Smooth muscle cell (in vitro differentiated cells): ENCODE measurements at regions not wholly inside any gene's neighbourhood (a gene's known extent, or its start where the extent isn't known, plus 50 kb on each side); places are given as distances from the start of the nearest gene placed in this dataset.

Experiments used
- DNase-seq: peaks from one replicate; lab custom pipeline; 2025; ENCODE audit not compliant: unreplicated experiment; lab: John Stamatoyannopoulos, UW
- H2AFZ ChIP-seq: fragments of 200-600 bp; sonication (generic); 2 replicates; pipeline ENCODE4 v1.6.0; 2016; ENCODE audit warnings: antibody characterized with exemption, low read depth, mild to moderate bottlenecking
- H3F3A ChIP-seq: fragments of 200-600 bp; sonication (generic); 2 replicates; pipeline ENCODE4 v1.6.0; 2017; ENCODE audit warnings: antibody characterized with exemption, low read depth
- H3K27ac ChIP-seq: fragments of 200-600 bp; sonication (generic); 2 replicates; pipeline ENCODE4 v1.5.1; 2016; ENCODE audit warnings: low read depth, mild to moderate bottlenecking
- H3K27me3 ChIP-seq: fragments of 200-600 bp; sonication (generic); 2 replicates; pipeline ENCODE4 v1.6.1; 2016; ENCODE audit warnings: low read depth, mild to moderate bottlenecking
- H3K36me3 ChIP-seq: fragments of 200-600 bp; sonication (generic); 2 replicates; pipeline ENCODE4 v1.5.1; 2016; ENCODE audit warnings: low read depth
- H3K4me1 ChIP-seq: fragments of 200-600 bp; sonication (generic); 2 replicates; pipeline ENCODE4 v1.5.1; 2016; ENCODE audit warnings: low read depth
- H3K4me2 ChIP-seq: fragments of 200-600 bp; sonication (generic); 2 replicates; pipeline ENCODE4 v1.6.0; 2016; ENCODE audit warnings: mild to moderate bottlenecking
- H3K4me3 ChIP-seq: fragments of 200-600 bp; sonication (generic); 2 replicates; pipeline ENCODE4 v1.5.1; 2016; ENCODE audit warnings: mild to moderate bottlenecking
- H3K79me2 ChIP-seq: fragments of 200-600 bp; sonication (generic); 2 replicates; pipeline ENCODE4 v1.6.0; 2016; ENCODE audit warnings: low read depth, mild to moderate bottlenecking
- H3K9ac ChIP-seq: fragments of 200-600 bp; sonication (generic); 2 replicates; pipeline ENCODE4 v1.6.0; 2016; ENCODE audit warnings: low read depth
- H3K9me3 ChIP-seq: fragments of 200-600 bp; sonication (generic); replicated peaks from 2 replicates; pipeline ENCODE4 v1.5.1; 2016; ENCODE audit warnings: low read depth
- H4K20me1 ChIP-seq: fragments of 200-600 bp; sonication (generic); 2 replicates; pipeline ENCODE4 v1.6.0; 2016; ENCODE audit warnings: low read depth
- WGBS: methylation state at CpG from one replicate; pipeline ENCODE4 v1.1.7; 2016; ENCODE audit warnings: low lambda C conversion rate; 5-methylcytosine and 5-hydroxymethylcytosine counted together
- TF ChIP-seq, protein P1 (sequence below): fragments of 200-600 bp; sonication (generic); IDR thresholded peaks from 2 replicates; pipeline ENCODE4 v1.5.1; 2017; ENCODE audit warnings: borderline replicate concordance, mild to moderate bottlenecking, antibody characterized with exemption; ENCODE audit not compliant: insufficient read depth, poor library complexity, severe bottlenecking

DNA sequence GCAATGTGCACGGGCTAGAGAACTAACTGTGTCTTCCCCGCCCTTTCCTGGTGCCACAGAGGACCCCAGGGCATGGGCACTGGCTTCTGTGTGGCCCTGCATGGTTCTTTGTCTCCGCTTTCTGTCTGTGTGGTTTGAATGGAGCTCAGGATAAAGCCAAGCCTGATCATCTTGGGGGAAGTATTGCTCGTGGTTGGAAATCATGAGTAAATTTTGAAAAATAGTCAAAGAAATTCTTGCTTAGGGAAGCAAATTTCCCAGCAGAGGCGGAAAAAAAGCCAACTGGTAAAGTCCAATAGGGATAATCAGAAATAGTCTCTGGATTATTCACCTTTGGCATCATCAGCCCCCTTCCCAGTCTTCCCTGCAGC, 55.4 kb downstream of the MAGEF1 start:
- Histone ChIP-seq H3K4me2 (peak overlapping the region; percentile 34), H3K79me2 (no peaks in the 10 kb centered on the region), H4K20me1 (no peaks in the 10 kb centered on the region), H2AFZ (no peak overlapping the region), H3K4me3 (no peak overlapping the region), H3K27ac (peak overlapping the region; percentile 89), H3F3A (no peaks in the 10 kb centered on the region), H3K36me3 (no peaks in the 10 kb centered on the region), H3K9me3 (no peaks in the 10 kb centered on the region), H3K27me3 (no peaks in the 10 kb centered on the region), H3K9ac (peak overlapping the region; percentile 64), H3K4me1 (peaks cover 24% of the 10 kb centered on the region)
- no peak for DNase-seq
- 67% methylated on average over 5 of the region's 5 CpGs for WGBS
- TF ChIP-seq, protein P1, sequence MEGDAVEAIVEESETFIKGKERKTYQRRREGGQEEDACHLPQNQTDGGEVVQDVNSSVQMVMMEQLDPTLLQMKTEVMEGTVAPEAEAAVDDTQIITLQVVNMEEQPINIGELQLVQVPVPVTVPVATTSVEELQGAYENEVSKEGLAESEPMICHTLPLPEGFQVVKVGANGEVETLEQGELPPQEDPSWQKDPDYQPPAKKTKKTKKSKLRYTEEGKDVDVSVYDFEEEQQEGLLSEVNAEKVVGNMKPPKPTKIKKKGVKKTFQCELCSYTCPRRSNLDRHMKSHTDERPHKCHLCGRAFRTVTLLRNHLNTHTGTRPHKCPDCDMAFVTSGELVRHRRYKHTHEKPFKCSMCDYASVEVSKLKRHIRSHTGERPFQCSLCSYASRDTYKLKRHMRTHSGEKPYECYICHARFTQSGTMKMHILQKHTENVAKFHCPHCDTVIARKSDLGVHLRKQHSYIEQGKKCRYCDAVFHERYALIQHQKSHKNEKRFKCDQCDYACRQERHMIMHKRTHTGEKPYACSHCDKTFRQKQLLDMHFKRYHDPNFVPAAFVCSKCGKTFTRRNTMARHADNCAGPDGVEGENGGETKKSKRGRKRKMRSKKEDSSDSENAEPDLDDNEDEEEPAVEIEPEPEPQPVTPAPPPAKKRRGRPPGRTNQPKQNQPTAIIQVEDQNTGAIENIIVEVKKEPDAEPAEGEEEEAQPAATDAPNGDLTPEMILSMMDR: no peak

DNA sequence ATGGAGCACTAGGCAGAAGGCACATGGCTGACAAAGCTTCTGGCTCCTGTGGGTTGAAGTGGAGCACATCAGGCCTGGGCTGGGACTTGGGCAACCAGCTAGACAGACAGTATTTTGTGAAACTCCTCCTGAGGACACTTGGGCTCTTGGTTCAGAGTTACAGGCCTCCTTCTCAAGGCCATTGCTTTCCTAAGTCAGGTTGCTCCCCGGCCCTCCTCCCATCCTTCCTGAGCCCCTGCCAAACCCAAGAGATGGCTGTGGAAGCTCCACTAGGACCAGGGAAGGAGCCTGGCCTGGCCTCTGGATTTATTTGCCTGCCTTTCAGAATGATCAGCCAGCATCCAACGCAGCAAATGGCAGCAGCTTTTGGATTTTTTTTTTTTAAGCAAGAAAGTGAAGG, 56.3 kb downstream of the MAGEF1 start:
- 97% methylated on average over 2 of the region's 2 CpGs for WGBS
- Histone ChIP-seq H2AFZ (no peak overlapping the region), H3K27ac (peak overlapping the region; percentile 89), H4K20me1 (no peaks in the 10 kb centered on the region), H3K9ac (no peak overlapping the region), H3K79me2 (no peaks in the 10 kb centered on the region), H3K27me3 (no peaks in the 10 kb centered on the region), H3F3A (no peaks in the 10 kb centered on the region), H3K4me3 (no peak overlapping the region), H3K4me1 (peaks cover 24% of the 10 kb centered on the region), H3K9me3 (no peaks in the 10 kb centered on the region), H3K4me2 (no peak overlapping the region), H3K36me3 (no peaks in the 10 kb centered on the region)
- TF ChIP-seq, protein P1: no peak
- DNase-seq: no peak

DNA sequence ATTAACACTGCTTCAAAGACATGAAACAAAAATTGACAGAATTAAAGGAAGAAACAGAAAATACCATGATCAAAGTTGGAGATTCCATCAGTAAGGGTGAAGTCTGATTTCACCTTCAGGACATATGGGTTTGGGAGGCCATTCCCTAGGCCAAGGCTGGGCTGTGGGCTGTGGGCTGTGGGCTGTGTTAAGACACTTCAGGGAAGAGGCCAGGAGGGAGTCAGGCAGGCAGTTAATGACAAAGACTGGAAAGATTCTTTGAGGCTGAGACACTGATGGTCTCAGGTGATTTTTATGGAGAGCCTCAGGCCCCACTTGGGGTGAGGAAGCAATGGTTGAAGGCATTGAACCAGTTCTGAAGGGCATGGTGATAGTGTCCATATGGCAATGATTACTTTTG, 57.5 kb downstream of the MAGEF1 start:
- TF ChIP-seq, protein P1: no peak
- Histone ChIP-seq H3K36me3 (no peaks in the 10 kb centered on the region), H3F3A (no peaks in the 10 kb centered on the region), H3K27ac (no peak overlapping the region), H2AFZ (no peak overlapping the region), H3K4me3 (no peak overlapping the region), H3K9me3 (no peaks in the 10 kb centered on the region), H3K4me2 (no peak overlapping the region), H3K4me1 (peaks cover 16% of the 10 kb centered on the region), H3K9ac (no peak overlapping the region), H3K79me2 (no peaks in the 10 kb centered on the region), H4K20me1 (no peaks in the 10 kb centered on the region), H3K27me3 (no peaks in the 10 kb centered on the region)
- no peak for DNase-seq

DNA sequence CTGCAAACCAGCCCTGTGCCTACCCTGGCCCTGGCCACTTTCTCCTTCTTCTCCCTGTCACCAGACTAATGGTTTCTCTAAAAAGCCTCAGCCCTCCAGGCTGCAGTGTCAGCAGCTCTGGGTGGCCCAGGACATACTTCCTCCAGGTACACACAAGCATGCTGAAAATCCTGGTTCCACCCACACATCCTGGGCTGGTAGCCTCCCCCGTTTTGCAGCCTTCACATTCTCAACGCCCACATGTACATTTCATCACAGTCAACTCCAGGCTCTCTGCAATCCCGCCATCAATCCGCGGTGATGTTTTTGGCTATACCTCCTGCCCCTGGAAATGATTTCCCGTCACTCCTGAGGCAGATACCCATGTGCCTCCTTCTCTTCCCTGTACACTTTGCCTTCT, 59.4 kb downstream of the MAGEF1 start:
- DNase-seq: no peak
- no peak overlapping the region for H3K9ac ChIP-seq
- 52% methylated on average over 6 of the region's 6 CpGs for WGBS

More for the DNA sequence above, 59.4 kb downstream of the MAGEF1 start:
- H3K9me3 ChIP-seq: no peaks in the 10 kb centered on the region
- H3K36me3 ChIP-seq: no peaks in the 10 kb centered on the region
- H3K27ac ChIP-seq: peak overlapping the region; percentile 48
- H3F3A ChIP-seq: no peaks in the 10 kb centered on the region
- H3K4me2 ChIP-seq: no peak overlapping the region
- no peak overlapping the region for H2AFZ ChIP-seq
- TF ChIP-seq, protein P1: no peak
- H4K20me1 ChIP-seq: no peaks in the 10 kb centered on the region
- H3K4me3 ChIP-seq: no peak overlapping the region
- H3K79me2 ChIP-seq: no peaks in the 10 kb centered on the region
- peaks cover 7% of the 10 kb centered on the region for H3K4me1 ChIP-seq
- no peaks in the 10 kb centered on the region for H3K27me3 ChIP-seq
